PFSK-1 (cell line): ENCODE measurements at regions not wholly inside any gene's neighbourhood (a gene's known extent, or its start where the extent isn't known, plus 50 kb on each side); places are given as distances from the start of the nearest gene placed in this dataset.

ENCODE experiments used
- FOXP2 ChIP-seq: optimal IDR thresholded peaks from 2 replicates; pipeline ENCODE3; 2011; ENCODE audit warnings: borderline replicate concordance, control low read depth, inconsistent platforms; ENCODE audit not compliant: insufficient read depth; ENCODE audit errors: extremely low read length, extremely low read depth
- POLR2AphosphoS5 ChIP-seq: IDR thresholded peaks from 2 replicates; pipeline ENCODE4 v1.6.1; 2012; ENCODE audit warnings: low read depth, mild to moderate bottlenecking, control low read depth, low read length, moderate library complexity
- SIN3A ChIP-seq: IDR thresholded peaks from 2 replicates; pipeline ENCODE4 v1.6.1; 2012; ENCODE audit warnings: mild to moderate bottlenecking, low read length, moderate library complexity, borderline replicate concordance; ENCODE audit not compliant: insufficient read depth
- TAF1 ChIP-seq: IDR thresholded peaks from 2 replicates; pipeline ENCODE4 v1.6.1; 2012; ENCODE audit warnings: low read length, control low read depth, borderline replicate concordance; ENCODE audit not compliant: insufficient read depth
- TF ChIP-seq, protein P1 (sequence below), 2 experiments: IDR thresholded peaks; 2 replicates each; pipeline versions ENCODE4 v1.6.1 to v1.8.0; 2011 to 2012; ENCODE audit warnings: low read depth in 2 of 2, low read length in 2 of 2, control low read depth in 1 of 2, inconsistent platforms in 1 of 2, mild to moderate bottlenecking in 1 of 2, moderate library complexity in 1 of 2; ENCODE audit not compliant: insufficient read depth in 1 of 2

DNA sequence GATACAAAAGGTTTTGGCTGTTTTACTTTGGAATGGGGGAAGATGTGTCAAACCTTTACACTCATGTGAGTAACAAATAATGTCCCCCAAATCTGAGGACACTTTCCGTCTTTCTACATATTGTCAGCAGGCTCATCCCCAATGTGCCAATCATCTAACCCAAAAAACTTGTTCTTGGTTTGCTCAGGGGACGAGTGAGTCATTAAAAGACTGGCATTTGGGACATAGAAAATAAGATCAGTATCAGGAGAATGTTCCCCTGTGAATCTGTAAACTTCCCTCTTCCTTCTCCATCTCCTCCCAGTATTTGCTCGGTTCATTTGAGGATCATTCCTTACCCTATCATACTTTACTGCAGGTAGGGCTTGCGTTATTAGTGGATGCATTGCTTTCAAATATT lies 194.1 kb upstream of the RUNX1 start:
- TF ChIP-seq POLR2AphosphoS5 (no peak), SIN3A (no peak), FOXP2 (no peak)
- TF ChIP-seq, protein P1, sequence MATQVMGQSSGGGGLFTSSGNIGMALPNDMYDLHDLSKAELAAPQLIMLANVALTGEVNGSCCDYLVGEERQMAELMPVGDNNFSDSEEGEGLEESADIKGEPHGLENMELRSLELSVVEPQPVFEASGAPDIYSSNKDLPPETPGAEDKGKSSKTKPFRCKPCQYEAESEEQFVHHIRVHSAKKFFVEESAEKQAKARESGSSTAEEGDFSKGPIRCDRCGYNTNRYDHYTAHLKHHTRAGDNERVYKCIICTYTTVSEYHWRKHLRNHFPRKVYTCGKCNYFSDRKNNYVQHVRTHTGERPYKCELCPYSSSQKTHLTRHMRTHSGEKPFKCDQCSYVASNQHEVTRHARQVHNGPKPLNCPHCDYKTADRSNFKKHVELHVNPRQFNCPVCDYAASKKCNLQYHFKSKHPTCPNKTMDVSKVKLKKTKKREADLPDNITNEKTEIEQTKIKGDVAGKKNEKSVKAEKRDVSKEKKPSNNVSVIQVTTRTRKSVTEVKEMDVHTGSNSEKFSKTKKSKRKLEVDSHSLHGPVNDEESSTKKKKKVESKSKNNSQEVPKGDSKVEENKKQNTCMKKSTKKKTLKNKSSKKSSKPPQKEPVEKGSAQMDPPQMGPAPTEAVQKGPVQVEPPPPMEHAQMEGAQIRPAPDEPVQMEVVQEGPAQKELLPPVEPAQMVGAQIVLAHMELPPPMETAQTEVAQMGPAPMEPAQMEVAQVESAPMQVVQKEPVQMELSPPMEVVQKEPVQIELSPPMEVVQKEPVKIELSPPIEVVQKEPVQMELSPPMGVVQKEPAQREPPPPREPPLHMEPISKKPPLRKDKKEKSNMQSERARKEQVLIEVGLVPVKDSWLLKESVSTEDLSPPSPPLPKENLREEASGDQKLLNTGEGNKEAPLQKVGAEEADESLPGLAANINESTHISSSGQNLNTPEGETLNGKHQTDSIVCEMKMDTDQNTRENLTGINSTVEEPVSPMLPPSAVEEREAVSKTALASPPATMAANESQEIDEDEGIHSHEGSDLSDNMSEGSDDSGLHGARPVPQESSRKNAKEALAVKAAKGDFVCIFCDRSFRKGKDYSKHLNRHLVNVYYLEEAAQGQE (IDR thresholded peaks at IDR 0.05; ENCODE audit: insufficient read depth in 1 of 2, low read depth in 2 of 2, low read length in 2 of 2), result no peak

DNA sequence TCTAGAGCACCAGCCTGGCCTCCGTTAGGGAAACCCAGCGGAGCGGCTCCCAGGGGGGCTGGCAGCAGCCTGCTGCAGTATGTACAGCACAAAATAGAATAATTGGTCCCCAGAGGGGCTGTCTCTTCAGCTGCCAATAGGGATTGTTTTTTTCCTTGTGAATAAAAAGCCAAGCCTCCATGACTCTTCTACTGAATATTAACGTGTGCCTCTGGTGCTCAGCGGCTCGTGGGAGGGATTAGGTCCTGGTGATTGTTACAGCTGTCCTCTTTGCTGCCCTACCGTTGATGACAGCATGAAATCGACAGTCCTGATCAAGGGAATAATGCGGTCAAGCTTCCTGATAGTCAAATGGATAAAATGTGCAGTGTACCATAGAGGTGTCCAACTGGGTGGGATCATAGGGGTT lies 190.7 kb upstream of the RUNX1 start:
- TF ChIP-seq FOXP2, result no peak
- no peak for TF ChIP-seq SIN3A
- TF ChIP-seq, protein P1 (IDR thresholded peaks at IDR 0.05; ENCODE audit: insufficient read depth in 1 of 2, low read depth in 2 of 2, low read length in 2 of 2), result no peak
- TF ChIP-seq POLR2AphosphoS5, result no peak
- no peak for TF ChIP-seq TAF1

DNA sequence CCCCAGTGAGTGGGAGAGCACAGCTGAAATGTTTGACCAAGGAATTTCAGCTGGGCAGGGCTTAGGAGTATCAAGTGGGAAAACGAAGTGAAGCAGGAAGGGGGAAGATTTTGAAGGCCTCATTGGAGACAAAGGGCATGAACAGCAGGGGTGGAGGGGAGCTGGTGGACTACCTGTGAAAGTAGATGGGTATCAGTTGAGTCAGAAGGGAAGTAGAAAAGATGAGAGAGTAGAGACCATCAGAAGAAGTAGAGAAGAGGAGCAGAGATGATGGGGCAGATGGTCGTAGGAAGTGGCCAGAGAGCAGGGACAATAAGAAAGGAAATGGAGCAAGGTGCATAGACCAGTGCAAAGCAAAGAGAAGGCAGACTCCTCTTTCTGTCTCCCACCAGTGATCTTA lies 189.0 kb upstream of the RUNX1 start:
- TF ChIP-seq SIN3A (no peak), TAF1 (no peak)
- TF ChIP-seq, protein P1 (IDR thresholded peaks at IDR 0.05; ENCODE audit: insufficient read depth in 1 of 2, low read depth in 2 of 2, low read length in 2 of 2), result no peak

DNA sequence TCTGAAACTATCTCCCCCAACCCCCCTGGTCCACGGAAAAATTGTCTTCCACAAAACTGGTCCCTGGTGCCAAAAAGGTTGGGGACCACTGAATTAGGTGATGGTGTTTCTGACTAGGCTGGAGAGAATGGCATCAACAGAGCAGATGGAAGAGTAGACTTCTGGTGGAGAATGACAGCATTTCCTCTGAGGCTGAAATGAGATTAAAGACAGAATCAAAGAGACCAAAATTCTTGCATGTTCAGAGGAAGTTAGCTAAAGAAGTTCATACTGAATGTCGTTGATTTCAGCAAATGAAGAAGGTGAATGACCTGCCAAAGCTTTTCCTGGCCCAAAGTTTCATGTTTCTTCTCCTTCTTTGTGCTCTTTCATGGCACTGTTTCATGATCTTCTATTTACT lies 188.2 kb upstream of the RUNX1 start:
- TF ChIP-seq TAF1 (no peak), POLR2AphosphoS5 (no peak)

DNA sequence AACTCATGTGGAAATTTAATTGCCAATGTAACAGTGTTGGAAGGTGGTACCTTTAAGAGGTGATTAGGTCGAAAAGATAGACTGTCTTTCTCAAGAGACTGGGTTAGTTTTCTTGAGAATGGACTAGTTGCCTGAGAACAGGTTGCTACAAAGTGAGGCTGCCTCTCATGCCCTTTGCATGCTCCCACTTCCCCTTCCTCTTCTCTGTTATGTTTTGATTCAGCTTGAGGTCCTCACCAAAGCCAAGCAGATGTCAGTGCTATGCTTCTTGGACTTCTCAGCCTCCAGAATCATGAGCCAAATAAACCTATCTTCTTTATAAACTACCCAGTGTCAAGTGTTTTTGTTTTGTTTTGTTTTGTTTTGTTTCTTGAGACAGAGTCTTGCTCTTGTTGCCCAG lies 187.0 kb upstream of the RUNX1 start:
- TF ChIP-seq TAF1 (no peak), FOXP2 (no peak), POLR2AphosphoS5 (no peak), SIN3A (no peak)
- TF ChIP-seq, protein P1 (IDR thresholded peaks at IDR 0.05; ENCODE audit: insufficient read depth in 1 of 2, low read depth in 2 of 2, low read length in 2 of 2), result no peak
